ENCODE measurements at regions not wholly inside any gene's neighbourhood (a gene's known extent, or its start where the extent isn't known, plus 50 kb on each side); places are given as distances from the start of the nearest gene placed in this dataset.

DNA sequence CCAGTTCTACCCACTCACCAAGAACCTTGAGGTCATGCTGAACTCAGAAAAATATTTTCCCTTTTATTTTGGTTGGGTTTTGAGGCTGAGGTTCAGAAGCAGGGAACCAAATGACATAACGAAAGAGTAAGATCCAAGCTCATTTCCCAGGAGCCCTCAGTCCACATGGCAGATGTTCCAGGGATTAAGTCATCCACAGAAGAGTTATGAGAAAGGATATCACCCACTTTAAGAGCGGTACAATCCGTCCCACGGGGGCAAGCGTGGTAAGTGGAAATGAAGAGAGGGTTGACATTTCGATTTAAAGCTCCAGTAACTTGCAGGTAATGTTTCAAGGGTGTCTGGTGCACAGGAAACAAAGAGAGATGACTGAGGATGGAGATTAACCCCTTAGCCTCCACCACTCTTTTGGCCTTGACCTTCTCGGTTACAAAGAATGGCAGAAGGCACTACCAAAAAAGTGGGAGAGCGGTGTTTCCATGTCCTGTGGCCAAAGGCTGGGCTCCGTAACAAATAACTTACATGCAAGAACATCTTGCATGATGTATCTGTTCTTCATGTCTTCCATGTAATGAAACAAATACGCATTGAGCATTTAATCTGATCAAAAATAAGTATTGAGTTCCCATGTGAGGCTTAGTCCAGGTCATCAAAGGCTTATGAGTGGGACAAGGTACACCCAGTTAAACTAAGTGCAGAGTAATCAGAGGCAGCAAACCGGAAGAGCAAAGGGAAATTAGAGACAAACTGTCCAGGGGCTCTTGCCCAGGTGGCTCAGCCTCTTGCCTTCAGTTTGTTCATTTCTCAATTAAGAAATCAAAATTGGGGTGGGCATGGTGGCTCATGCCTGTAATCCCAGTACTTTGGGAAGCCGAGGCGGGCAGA, 241.4 kb downstream of the TOMM20 start:
- Mint-ChIP-seq H3K4me3 (no peak overlapping the region), H3K27me3 (ENCODE audit: low read depth) (no peaks in the 10 kb centered on the region), H3K4me1 (peaks cover 18% of the 10 kb centered on the region), H3K27ac (no peak overlapping the region), H3K36me3 (no peaks in the 10 kb centered on the region), H3K9me3 (peaks cover 3% of the 10 kb centered on the region)
- no peak for DNase-seq (ENCODE audit: low spot score in 2 of 2, unreplicated experiment in 2 of 2)
- TF ChIP-seq, protein P1, sequence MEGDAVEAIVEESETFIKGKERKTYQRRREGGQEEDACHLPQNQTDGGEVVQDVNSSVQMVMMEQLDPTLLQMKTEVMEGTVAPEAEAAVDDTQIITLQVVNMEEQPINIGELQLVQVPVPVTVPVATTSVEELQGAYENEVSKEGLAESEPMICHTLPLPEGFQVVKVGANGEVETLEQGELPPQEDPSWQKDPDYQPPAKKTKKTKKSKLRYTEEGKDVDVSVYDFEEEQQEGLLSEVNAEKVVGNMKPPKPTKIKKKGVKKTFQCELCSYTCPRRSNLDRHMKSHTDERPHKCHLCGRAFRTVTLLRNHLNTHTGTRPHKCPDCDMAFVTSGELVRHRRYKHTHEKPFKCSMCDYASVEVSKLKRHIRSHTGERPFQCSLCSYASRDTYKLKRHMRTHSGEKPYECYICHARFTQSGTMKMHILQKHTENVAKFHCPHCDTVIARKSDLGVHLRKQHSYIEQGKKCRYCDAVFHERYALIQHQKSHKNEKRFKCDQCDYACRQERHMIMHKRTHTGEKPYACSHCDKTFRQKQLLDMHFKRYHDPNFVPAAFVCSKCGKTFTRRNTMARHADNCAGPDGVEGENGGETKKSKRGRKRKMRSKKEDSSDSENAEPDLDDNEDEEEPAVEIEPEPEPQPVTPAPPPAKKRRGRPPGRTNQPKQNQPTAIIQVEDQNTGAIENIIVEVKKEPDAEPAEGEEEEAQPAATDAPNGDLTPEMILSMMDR (IDR thresholded peaks at IDR 0.05; ENCODE audit: unreplicated experiment), result no peak

DNA sequence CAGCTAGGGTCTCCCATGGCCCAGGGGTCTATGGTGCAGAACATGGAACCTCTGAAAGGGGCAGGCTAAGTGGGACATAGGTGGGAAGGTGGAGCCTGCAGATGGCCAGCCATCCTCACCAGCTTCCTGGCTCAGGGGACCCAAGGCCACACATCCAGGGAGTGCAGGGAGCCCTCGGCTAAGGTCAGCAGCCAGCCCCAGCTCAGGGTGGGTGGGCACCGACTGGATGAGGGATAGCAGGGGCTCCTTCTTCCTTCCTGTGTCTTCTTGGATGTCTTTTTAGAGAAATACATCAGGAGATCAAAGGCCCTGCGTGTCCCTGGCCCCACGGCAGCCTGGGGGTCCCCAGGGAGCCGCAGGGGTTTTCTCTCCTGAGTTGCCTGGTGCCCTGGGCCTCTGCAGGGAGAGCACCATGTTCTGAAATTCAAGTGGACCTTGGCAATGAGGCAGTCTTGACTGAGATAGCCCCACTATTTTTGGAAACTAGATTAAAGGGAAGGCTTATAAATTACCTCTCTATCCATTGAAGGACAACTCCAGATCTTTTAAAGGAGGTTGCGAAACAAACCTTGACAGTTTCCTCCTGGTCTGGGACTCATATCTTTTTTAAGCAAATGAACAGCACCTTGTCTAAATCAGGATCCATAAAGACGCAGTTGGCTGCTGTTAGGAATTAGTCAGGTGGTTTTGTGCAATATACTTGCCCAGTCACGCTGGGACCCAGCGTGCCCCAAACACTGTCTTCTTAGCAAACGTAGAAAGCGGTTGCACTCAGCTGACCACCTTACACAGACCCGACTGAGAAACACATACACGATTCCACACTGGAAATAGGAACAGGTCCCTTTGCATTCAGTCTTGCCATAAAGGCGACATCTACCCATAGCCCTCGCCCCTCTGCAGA, 242.3 kb downstream of the TOMM20 start:
- Mint-ChIP-seq H3K4me1 (peaks cover 23% of the 10 kb centered on the region), H3K36me3 (no peaks in the 10 kb centered on the region), H3K4me3 (no peak overlapping the region), H3K27me3 (ENCODE audit: low read depth) (no peaks in the 10 kb centered on the region), H3K9me3 (peaks cover 3% of the 10 kb centered on the region), H3K27ac (no peak overlapping the region)
- DNase-seq (ENCODE audit: low spot score in 2 of 2, unreplicated experiment in 2 of 2), result no peak
- TF ChIP-seq, protein P1 (IDR thresholded peaks at IDR 0.05; ENCODE audit: unreplicated experiment), result no peak

DNA sequence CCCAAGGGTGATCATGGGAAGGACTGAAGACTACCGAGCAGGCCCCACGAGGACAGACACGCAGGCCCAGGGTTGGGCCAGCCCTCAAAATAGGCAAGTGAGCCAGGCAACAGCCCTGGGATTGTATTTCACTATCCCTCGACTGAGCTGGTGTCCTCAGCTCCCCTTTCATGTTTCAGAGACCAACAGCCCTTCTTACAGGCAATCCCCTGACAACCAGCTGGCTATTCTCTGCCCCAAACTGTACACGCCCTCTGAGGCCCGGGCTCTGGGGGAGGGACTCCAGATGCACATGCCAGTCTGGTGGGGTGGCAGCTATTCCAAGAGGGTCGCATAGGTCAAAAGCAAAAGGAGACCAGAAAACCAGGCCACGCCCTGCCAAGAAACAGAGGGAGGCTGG, 243.0 kb downstream of the TOMM20 start:
- no peaks in the 10 kb centered on the region for H3K27me3 Mint-ChIP-seq (ENCODE audit: low read depth)
- H3K9me3 Mint-ChIP-seq, result peaks cover 3% of the 10 kb centered on the region
- H3K4me1 Mint-ChIP-seq, result peaks cover 23% of the 10 kb centered on the region
- H3K27ac Mint-ChIP-seq, result no peak overlapping the region
- no peak overlapping the region for H3K4me3 Mint-ChIP-seq
- TF ChIP-seq, protein P1 (IDR thresholded peaks at IDR 0.05; ENCODE audit: unreplicated experiment), result no peak
- no peak for DNase-seq (ENCODE audit: low spot score in 2 of 2, unreplicated experiment in 2 of 2)
- H3K36me3 Mint-ChIP-seq, result no peaks in the 10 kb centered on the region

DNA sequence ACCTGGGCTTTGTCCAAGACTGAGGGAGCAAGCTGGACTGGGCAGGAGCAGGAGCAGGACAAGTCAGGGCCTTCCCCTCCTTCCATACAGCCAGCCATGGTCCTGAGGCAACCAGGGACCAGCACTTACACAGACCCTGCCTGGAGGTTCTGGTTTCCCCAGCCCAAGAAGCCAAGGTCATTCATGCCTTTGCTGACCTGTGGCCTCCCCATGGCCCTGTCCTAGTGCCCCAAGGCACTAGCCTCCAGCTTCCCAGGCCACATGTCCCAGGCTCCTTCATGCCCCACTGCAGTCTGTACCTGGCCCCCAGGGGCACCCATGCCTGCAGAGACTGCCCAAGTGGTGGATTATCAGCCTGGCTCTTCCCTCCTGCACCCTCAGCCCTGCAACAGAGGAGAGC, 243.9 kb downstream of the TOMM20 start:
- Mint-ChIP-seq H3K9me3 (peaks cover 3% of the 10 kb centered on the region), H3K27ac (no peak overlapping the region), H3K4me3 (no peak overlapping the region), H3K4me1 (peaks cover 23% of the 10 kb centered on the region), H3K27me3 (ENCODE audit: low read depth) (no peaks in the 10 kb centered on the region), H3K36me3 (no peaks in the 10 kb centered on the region)
- TF ChIP-seq, protein P1 (IDR thresholded peaks at IDR 0.05; ENCODE audit: unreplicated experiment), result no peak
- no peak for DNase-seq (ENCODE audit: low spot score in 2 of 2, unreplicated experiment in 2 of 2)

DNA sequence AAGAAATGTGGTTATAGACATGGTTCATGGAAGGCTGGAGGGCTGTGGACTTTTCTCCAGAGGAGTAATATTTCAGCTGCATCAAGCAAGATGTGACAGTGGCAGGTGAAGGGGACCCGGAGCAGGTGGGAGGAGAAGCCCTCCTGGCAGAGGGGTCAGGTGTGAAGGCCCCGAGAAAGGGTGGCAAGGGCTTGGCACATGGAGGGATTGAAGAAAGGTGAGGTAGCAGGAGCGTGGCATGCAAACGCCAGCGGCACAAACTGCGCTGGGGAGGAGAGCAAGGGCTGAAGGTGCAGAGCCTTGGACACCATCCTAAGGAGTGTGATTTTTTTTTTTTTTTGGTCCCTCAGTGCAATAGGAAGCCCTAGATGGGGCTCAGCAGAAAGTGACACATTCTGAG, 244.6 kb downstream of the TOMM20 start:
- Mint-ChIP-seq H3K4me3 (no peak overlapping the region), H3K9me3 (peaks cover 3% of the 10 kb centered on the region), H3K27me3 (ENCODE audit: low read depth) (no peaks in the 10 kb centered on the region), H3K36me3 (no peaks in the 10 kb centered on the region), H3K27ac (no peak overlapping the region), H3K4me1 (peaks cover 23% of the 10 kb centered on the region)
- DNase-seq (ENCODE audit: low spot score in 2 of 2, unreplicated experiment in 2 of 2), result no peak
- TF ChIP-seq, protein P1 (IDR thresholded peaks at IDR 0.05; ENCODE audit: unreplicated experiment), result no peak
